ENCODE measurements at regions not wholly inside any gene's neighbourhood (a gene's known extent, or its start where the extent isn't known, plus 50 kb on each side); places are given as distances from the start of the nearest gene placed in this dataset.

- DNase-seq (no peak), ATAC-seq (no peak)
- H3K4me1 Mint-ChIP-seq = no peaks in the 10 kb centered on the region
- H3K4me3 Mint-ChIP-seq = no peak overlapping the region
- H3K27ac Mint-ChIP-seq = no peak overlapping the region
- peaks cover 9% of the 10 kb centered on the region for H3K27me3 Mint-ChIP-seq
- H3K36me3 Mint-ChIP-seq = no peaks in the 10 kb centered on the region
- CTCF ChIA-PET = interaction anchor here (0.7 kb wide), 1 partner anchor 74 kb away, joined by 3 read pairs; no protein-coding TSS in a partner anchor
- H3K9me3 Mint-ChIP-seq (ENCODE audit: low read depth) = no peaks in the 10 kb centered on the region
Measured at GRCh38 chr11:11107076-11107723, 245.8 kb downstream of the CSNK2A3 start.

- CTCF ChIA-PET = no interaction called here
- H3K27ac Mint-ChIP-seq = no peak overlapping the region
- H3K9me3 Mint-ChIP-seq (ENCODE audit: low read depth) = no peaks in the 10 kb centered on the region
- H3K4me3 Mint-ChIP-seq = no peak overlapping the region
- H3K27me3 Mint-ChIP-seq = peaks cover 8% of the 10 kb centered on the region
- H3K36me3 Mint-ChIP-seq = no peaks in the 10 kb centered on the region
- no peak for ATAC-seq
- no peaks in the 10 kb centered on the region for H3K4me1 Mint-ChIP-seq
- DNase-seq = no peak
Measured at GRCh38 chr11:11105361-11105760, 247.5 kb upstream of the ZBED5 start.

GRCh38 chr11:11095831-11096723 is 238.2 kb upstream of the ZBED5 start:
- H3K4me1 Mint-ChIP-seq = no peaks in the 10 kb centered on the region
- H3K36me3 Mint-ChIP-seq = no peaks in the 10 kb centered on the region
- peaks cover 4% of the 10 kb centered on the region for H3K9me3 Mint-ChIP-seq (ENCODE audit: low read depth)
- no peak overlapping the region for H3K4me3 Mint-ChIP-seq
- H3K27me3 Mint-ChIP-seq = peaks cover 7% of the 10 kb centered on the region
- CTCF ChIA-PET = no interaction called here
- ATAC-seq (no peak), DNase-seq (no peak)
- H3K27ac Mint-ChIP-seq = no peak overlapping the region

GRCh38 chr11:11090495-11090894 is 232.6 kb upstream of the ZBED5 start:
- CTCF ChIA-PET = no interaction called here
- Mint-ChIP-seq H3K4me1 (no peaks in the 10 kb centered on the region), H3K36me3 (no peaks in the 10 kb centered on the region), H3K9me3 (ENCODE audit: low read depth) (peaks cover 4% of the 10 kb centered on the region), H3K27me3 (no peaks in the 10 kb centered on the region), H3K27ac (no peak overlapping the region), H3K4me3 (no peak overlapping the region)
- DNase-seq = no peak
- no peak for ATAC-seq

- Mint-ChIP-seq H3K27me3 (peaks cover 4% of the 10 kb centered on the region), H3K27ac (no peak overlapping the region), H3K4me3 (no peak overlapping the region), H3K4me1 (no peaks in the 10 kb centered on the region), H3K36me3 (no peaks in the 10 kb centered on the region), H3K9me3 (ENCODE audit: low read depth) (peaks cover 4% of the 10 kb centered on the region)
- DNase-seq = no peak
- CTCF ChIA-PET = no interaction called here
- no peak for ATAC-seq
Measured at GRCh38 chr11:11089805-11090204, 232.0 kb upstream of the ZBED5 start.

- H3K27me3 Mint-ChIP-seq = peaks cover 6% of the 10 kb centered on the region
- no peak overlapping the region for H3K4me3 Mint-ChIP-seq
- H3K36me3 Mint-ChIP-seq = no peaks in the 10 kb centered on the region
- peaks cover 4% of the 10 kb centered on the region for H3K9me3 Mint-ChIP-seq (ENCODE audit: low read depth)
- H3K27ac Mint-ChIP-seq = no peak overlapping the region
- DNase-seq = no peak
- H3K4me1 Mint-ChIP-seq = no peaks in the 10 kb centered on the region
- CTCF ChIA-PET = no interaction called here
- no peak for ATAC-seq
Measured at GRCh38 chr11:11086979-11087378, 229.1 kb upstream of the ZBED5 start.

- Mint-ChIP-seq H3K27me3 (peaks cover 6% of the 10 kb centered on the region), H3K36me3 (no peaks in the 10 kb centered on the region), H3K9me3 (ENCODE audit: low read depth) (no peaks in the 10 kb centered on the region), H3K4me1 (no peaks in the 10 kb centered on the region), H3K27ac (no peak overlapping the region), H3K4me3 (no peak overlapping the region)
- ATAC-seq (no peak), DNase-seq (no peak)
- CTCF ChIA-PET = no interaction called here
Measured at GRCh38 chr11:11085580-11085979, 227.7 kb upstream of the ZBED5 start.

GRCh38 chr11:11084337-11084736 is 226.5 kb upstream of the ZBED5 start:
- Mint-ChIP-seq H3K27me3 (peaks cover 9% of the 10 kb centered on the region), H3K27ac (no peak overlapping the region), H3K4me1 (no peaks in the 10 kb centered on the region), H3K9me3 (ENCODE audit: low read depth) (no peaks in the 10 kb centered on the region), H3K36me3 (no peaks in the 10 kb centered on the region), H3K4me3 (no peak overlapping the region)
- ATAC-seq (no peak), DNase-seq (no peak)
- CTCF ChIA-PET = no interaction called here

GRCh38 chr11:11083441-11083840 is 225.6 kb upstream of the ZBED5 start:
- CTCF ChIA-PET = interaction anchor here (0.7 kb wide), 1 partner anchor 10 kb away, joined by 3 read pairs; no protein-coding TSS in a partner anchor
- ATAC-seq = no peak

GRCh38 chr11:11082646-11083045 is 224.8 kb upstream of the ZBED5 start:
- no peak overlapping the region for H3K27ac Mint-ChIP-seq
- H3K4me1 Mint-ChIP-seq = no peaks in the 10 kb centered on the region

More at GRCh38 chr11:11083441-11083840, 225.6 kb upstream of the ZBED5 start:
- Mint-ChIP-seq H3K9me3 (ENCODE audit: low read depth) (no peaks in the 10 kb centered on the region), H3K4me3 (no peak overlapping the region), H3K27ac (no peak overlapping the region), H3K4me1 (no peaks in the 10 kb centered on the region), H3K36me3 (no peaks in the 10 kb centered on the region), H3K27me3 (peaks cover 14% of the 10 kb centered on the region)
- no peak for DNase-seq

GRCh38 chr11:11081776-11082175 is 223.9 kb upstream of the ZBED5 start:
- no peaks in the 10 kb centered on the region for H3K36me3 Mint-ChIP-seq
- DNase-seq = no peak

More at GRCh38 chr11:11082646-11083045, 224.8 kb upstream of the ZBED5 start:
- DNase-seq = no peak
- CTCF ChIA-PET = no interaction called here
- no peaks in the 10 kb centered on the region for H3K9me3 Mint-ChIP-seq (ENCODE audit: low read depth)
- H3K27me3 Mint-ChIP-seq = peaks cover 20% of the 10 kb centered on the region
- no peak overlapping the region for H3K4me3 Mint-ChIP-seq
- no peak for ATAC-seq
- H3K36me3 Mint-ChIP-seq = no peaks in the 10 kb centered on the region

GRCh38 chr11:11081288-11081687 is 223.4 kb upstream of the ZBED5 start:
- DNase-seq = no peak
- CTCF ChIA-PET = no interaction called here
- Mint-ChIP-seq H3K9me3 (ENCODE audit: low read depth) (no peaks in the 10 kb centered on the region), H3K36me3 (no peaks in the 10 kb centered on the region), H3K4me3 (no peak overlapping the region), H3K27me3 (peaks cover 25% of the 10 kb centered on the region), H3K4me1 (no peaks in the 10 kb centered on the region), H3K27ac (no peak overlapping the region)
- ATAC-seq = no peak

More at GRCh38 chr11:11081776-11082175, 223.9 kb upstream of the ZBED5 start:
- CTCF ChIA-PET = no interaction called here
- H3K4me3 Mint-ChIP-seq = no peak overlapping the region
- ATAC-seq = no peak
- no peaks in the 10 kb centered on the region for H3K4me1 Mint-ChIP-seq
- H3K27me3 Mint-ChIP-seq = peaks cover 25% of the 10 kb centered on the region
- H3K27ac Mint-ChIP-seq = no peak overlapping the region
- no peaks in the 10 kb centered on the region for H3K9me3 Mint-ChIP-seq (ENCODE audit: low read depth)

- CTCF ChIA-PET = no interaction called here
- H3K9me3 Mint-ChIP-seq (ENCODE audit: low read depth) = no peaks in the 10 kb centered on the region
- H3K4me1 Mint-ChIP-seq = no peaks in the 10 kb centered on the region
- ATAC-seq = no peak
- peaks cover 18% of the 10 kb centered on the region for H3K27me3 Mint-ChIP-seq
- no peak for DNase-seq
- no peak overlapping the region for H3K27ac Mint-ChIP-seq
- no peak overlapping the region for H3K4me3 Mint-ChIP-seq
- H3K36me3 Mint-ChIP-seq = no peaks in the 10 kb centered on the region
Measured at GRCh38 chr11:11078344-11079086, 220.7 kb upstream of the ZBED5 start.
